ENCODE measurements at regions not wholly inside any gene's neighbourhood (a gene's known extent, or its start where the extent isn't known, plus 50 kb on each side); places are given as distances from the start of the nearest gene placed in this dataset.

DNA sequence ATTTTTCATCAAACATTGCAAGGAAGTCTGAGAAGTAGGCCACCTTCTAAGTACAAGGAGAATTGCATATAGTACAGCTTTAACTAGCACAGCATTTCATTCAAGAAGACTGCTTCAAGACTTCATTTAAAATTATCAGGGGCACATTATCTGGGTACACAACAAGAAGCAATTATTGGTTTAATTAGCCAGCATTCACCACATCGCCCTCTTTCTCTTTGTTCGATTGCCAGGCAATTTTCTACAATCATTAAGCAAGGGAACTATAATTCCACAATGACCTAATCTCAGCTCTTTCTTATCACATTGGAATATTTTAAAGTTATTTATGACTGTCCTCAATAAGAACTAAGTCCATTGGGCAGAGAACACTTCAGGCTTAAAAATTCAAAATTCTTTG, 1347.1 kb upstream of the PABPC4L start:
- Histone ChIP-seq H3K27me3 (no peaks in the 10 kb centered on the region), H3K36me3 (no peaks in the 10 kb centered on the region), H3K4me1 (no peaks in the 10 kb centered on the region), H3K4me3 (replicated peaks in 1 of 3) (no peak overlapping the region), H3K9me3 (no peaks in the 10 kb centered on the region), H3K27ac (no peak overlapping the region)
- DNase-seq = no peak
- no peak for TF ChIP-seq POLR2A (IDR thresholded peaks at IDR 0.05)
- TF ChIP-seq, protein P1, sequence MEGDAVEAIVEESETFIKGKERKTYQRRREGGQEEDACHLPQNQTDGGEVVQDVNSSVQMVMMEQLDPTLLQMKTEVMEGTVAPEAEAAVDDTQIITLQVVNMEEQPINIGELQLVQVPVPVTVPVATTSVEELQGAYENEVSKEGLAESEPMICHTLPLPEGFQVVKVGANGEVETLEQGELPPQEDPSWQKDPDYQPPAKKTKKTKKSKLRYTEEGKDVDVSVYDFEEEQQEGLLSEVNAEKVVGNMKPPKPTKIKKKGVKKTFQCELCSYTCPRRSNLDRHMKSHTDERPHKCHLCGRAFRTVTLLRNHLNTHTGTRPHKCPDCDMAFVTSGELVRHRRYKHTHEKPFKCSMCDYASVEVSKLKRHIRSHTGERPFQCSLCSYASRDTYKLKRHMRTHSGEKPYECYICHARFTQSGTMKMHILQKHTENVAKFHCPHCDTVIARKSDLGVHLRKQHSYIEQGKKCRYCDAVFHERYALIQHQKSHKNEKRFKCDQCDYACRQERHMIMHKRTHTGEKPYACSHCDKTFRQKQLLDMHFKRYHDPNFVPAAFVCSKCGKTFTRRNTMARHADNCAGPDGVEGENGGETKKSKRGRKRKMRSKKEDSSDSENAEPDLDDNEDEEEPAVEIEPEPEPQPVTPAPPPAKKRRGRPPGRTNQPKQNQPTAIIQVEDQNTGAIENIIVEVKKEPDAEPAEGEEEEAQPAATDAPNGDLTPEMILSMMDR (IDR thresholded peaks at IDR 0.05) = no peak
- intact Hi-C loops (cut with DNase I) = no loop called here
- 92 to 95% methylated on average over 2 of the region's 2 CpGs for WGBS, 2 donors

DNA sequence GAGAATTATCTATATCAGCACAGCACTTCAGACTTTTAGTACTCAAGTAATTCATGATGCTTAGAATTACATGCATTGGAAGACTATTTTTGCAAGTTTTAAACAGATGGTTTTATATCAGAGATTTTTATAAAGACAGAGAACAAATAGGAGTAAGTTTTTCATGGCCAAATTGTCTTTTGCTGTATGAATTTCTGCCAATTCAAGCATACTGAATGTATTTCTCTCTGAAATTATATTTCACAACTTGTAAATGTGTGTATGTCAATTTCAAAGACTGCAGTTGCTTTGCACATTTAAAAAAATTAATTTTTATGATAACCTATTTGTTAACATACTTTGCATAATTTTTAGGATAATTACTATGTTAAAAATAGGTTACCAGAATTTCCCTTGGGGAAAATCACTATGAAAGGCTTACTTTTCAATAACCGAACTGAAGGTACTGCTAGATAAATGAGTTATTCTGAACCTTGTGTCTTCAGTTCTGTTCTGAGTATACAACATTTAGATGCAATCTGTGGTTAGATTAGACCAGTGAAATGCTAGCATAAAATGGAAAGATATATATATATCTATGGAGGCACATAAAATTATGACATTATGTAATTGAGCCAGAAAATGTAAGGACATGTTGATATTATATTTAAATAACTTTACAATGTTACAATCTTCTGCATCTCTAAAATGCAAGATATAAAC, 1344.2 kb upstream of the PABPC4L start:
- WGBS, 2 donors = 73 to 84% methylated on average over 1 of the region's 1 CpG
- H3K4me3 ChIP-seq (replicated peaks in 1 of 3) = no peak overlapping the region
- no peaks in the 10 kb centered on the region for H3K9me3 ChIP-seq
- H3K4me1 ChIP-seq = no peaks in the 10 kb centered on the region
- H3K27me3 ChIP-seq = no peaks in the 10 kb centered on the region
- no peak for TF ChIP-seq POLR2A (IDR thresholded peaks at IDR 0.05)
- TF ChIP-seq, protein P1 (IDR thresholded peaks at IDR 0.05) = no peak
- H3K27ac ChIP-seq = no peak overlapping the region
- intact Hi-C loops (cut with DNase I) = no loop called here
- H3K36me3 ChIP-seq = no peaks in the 10 kb centered on the region
- no peak for DNase-seq

DNA sequence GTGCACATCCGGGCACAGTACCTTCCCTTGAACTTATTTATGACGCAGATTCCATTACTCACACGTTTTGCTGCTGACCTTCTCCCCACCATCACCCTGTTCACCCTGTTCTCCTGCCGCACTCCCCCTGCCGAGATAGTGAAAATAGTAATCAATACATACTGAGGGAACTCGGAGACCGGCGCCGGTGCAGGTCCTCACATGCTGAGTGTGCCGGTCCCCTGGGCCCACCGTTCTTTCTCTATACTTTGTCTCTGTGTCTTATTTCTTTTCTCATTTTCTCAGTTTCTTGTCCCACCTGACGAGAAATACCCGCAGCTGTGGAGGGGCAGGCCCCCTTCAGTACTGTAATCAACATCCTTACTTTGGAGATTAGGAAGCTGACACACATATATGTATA, 1337.1 kb upstream of the PABPC4L start:
- intact Hi-C loops (cut with DNase I) = no loop called here
- TF ChIP-seq POLR2A (IDR thresholded peaks at IDR 0.05) = no peak
- TF ChIP-seq, protein P1 (IDR thresholded peaks at IDR 0.05) = no peak
- H3K4me3 ChIP-seq (replicated peaks in 1 of 3) = no peak overlapping the region
- WGBS, 2 donors = 95 to 96% methylated on average over 13 of the region's 13 CpGs
- no peaks in the 10 kb centered on the region for H3K9me3 ChIP-seq
- no peak for DNase-seq
- H3K36me3 ChIP-seq = no peaks in the 10 kb centered on the region
- no peaks in the 10 kb centered on the region for H3K27me3 ChIP-seq
- no peaks in the 10 kb centered on the region for H3K4me1 ChIP-seq
- no peak overlapping the region for H3K27ac ChIP-seq

DNA sequence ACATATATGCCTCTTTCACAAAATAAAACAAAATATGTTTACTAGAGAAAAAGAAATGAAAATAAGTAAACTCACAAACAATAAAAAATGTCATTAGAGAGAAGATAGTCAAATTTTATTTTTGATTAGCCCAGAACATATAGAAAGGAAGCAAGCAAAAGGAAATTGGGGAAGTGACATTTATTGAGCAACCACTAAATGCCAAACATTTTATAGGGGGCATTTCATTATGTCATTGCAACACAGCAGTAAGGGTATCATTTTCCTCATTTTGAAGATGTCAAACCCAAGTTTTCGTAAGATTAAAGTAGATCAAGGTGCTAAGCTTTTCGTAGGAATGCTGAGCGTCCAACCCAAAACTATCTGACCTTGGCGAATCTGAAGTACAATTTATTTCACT, 1331.5 kb upstream of the PABPC4L start:
- no peaks in the 10 kb centered on the region for H3K9me3 ChIP-seq
- WGBS, 2 donors = 92 to 93% methylated on average over 4 of the region's 4 CpGs
- no peak overlapping the region for H3K4me3 ChIP-seq (replicated peaks in 1 of 3)
- intact Hi-C loops (cut with DNase I) = no loop called here
- TF ChIP-seq, protein P1 (IDR thresholded peaks at IDR 0.05) = no peak
- TF ChIP-seq POLR2A (IDR thresholded peaks at IDR 0.05) = no peak
- no peaks in the 10 kb centered on the region for H3K27me3 ChIP-seq
- no peaks in the 10 kb centered on the region for H3K36me3 ChIP-seq
- H3K27ac ChIP-seq = no peak overlapping the region
- H3K4me1 ChIP-seq = no peaks in the 10 kb centered on the region
- DNase-seq = no peak

DNA sequence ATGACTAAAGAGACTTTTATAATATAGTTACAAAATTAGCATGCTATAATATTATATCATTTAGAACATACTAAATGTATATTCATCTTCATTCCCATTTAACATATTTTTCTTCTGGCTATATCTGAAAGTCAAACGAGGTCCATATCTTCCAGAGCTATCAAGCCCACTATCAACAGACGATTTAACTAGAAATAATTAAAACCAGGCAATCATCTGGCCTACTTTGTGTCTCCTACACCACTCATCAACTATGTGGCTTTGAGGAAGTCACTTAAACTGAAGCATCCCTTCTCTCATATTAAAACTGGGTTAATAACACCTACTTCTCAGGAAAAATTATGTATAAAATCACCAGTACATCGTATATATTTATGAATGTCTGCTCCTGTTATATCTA, 1330.5 kb upstream of the PABPC4L start:
- no peaks in the 10 kb centered on the region for H3K4me1 ChIP-seq
- no peaks in the 10 kb centered on the region for H3K9me3 ChIP-seq
- TF ChIP-seq POLR2A (IDR thresholded peaks at IDR 0.05) = no peak
- TF ChIP-seq, protein P1 (IDR thresholded peaks at IDR 0.05) = no peak
- H3K4me3 ChIP-seq (replicated peaks in 1 of 3) = no peak overlapping the region
- H3K27ac ChIP-seq = no peak overlapping the region
- DNase-seq = no peak
- no peaks in the 10 kb centered on the region for H3K36me3 ChIP-seq
- intact Hi-C loops (cut with DNase I) = no loop called here
- no peaks in the 10 kb centered on the region for H3K27me3 ChIP-seq
- 68 to 72% methylated on average over 3 of the region's 3 CpGs for WGBS, 2 donors

All from thyroid gland (tissue), 4 donors.